NCI-H1417 (cell line): ENCODE measurements at regions not wholly inside any gene's neighbourhood (a gene's known extent, or its start where the extent isn't known, plus 50 kb on each side); places are given as distances from the start of the nearest gene placed in this dataset.
A peak's percentile ranks its signal among the peaks of the same experiment; 100 is the strongest.
"Not testable (repeated sequence)": the region's sequence is repeated elsewhere in the genome, so short reads cannot be mapped to it uniquely, and the experiment has no call there.

ENCODE experiments used
- DNase-seq, 3 experiments: peaks; one replicate each; lab custom pipeline; 2025; lab: John Stamatoyannopoulos, UW

- no peak for DNase-seq
Observed at GRCh38 chr5:103915081-103915480, 352.5 kb upstream of the NUDT12 start.

GRCh38 chr5:103910786-103911185, 348.2 kb upstream of the NUDT12 start:
- DNase-seq = no peak

- DNase-seq = no peak
Observed at GRCh38 chr5:103910011-103910410, 347.4 kb upstream of the NUDT12 start.

GRCh38 chr5:103909391-103909790, 346.8 kb upstream of the NUDT12 start:
- no peak for DNase-seq

- peak in 1 of 3 experiments; percentile 80 for DNase-seq
Observed at GRCh38 chr5:103908336-103909080, 345.9 kb upstream of the NUDT12 start.

- DNase-seq = no peak
Observed at GRCh38 chr5:103907001-103907400, 344.4 kb upstream of the NUDT12 start.

GRCh38 chr5:103904651-103905050, 342.1 kb upstream of the NUDT12 start:
- no peak for DNase-seq

GRCh38 chr5:103902893-103903292, 340.3 kb upstream of the NUDT12 start:
- DNase-seq = no peak

GRCh38 chr5:103901885-103902284, 339.3 kb upstream of the NUDT12 start:
- DNase-seq = no peak

GRCh38 chr5:103896593-103896992, 334.0 kb upstream of the NUDT12 start:
- DNase-seq = peak in 2 of 3 experiments; percentile 56 to 88

GRCh38 chr5:103895738-103896137, 333.1 kb upstream of the NUDT12 start:
- no peak for DNase-seq

- peak in 2 of 3 experiments; percentile 12 to 54 for DNase-seq
Observed at GRCh38 chr5:103894882-103895281, 332.3 kb upstream of the NUDT12 start.

- DNase-seq = no peak
Observed at GRCh38 chr5:103891151-103891550, 328.6 kb upstream of the NUDT12 start.

GRCh38 chr5:103890313-103890712, 327.7 kb upstream of the NUDT12 start:
- DNase-seq = no peak

GRCh38 chr5:103889500-103890209, 327.1 kb upstream of the NUDT12 start:
- no peak for DNase-seq

GRCh38 chr5:103886826-103887225, 324.2 kb upstream of the NUDT12 start:
- no peak for DNase-seq

- DNase-seq = no peak
Observed at GRCh38 chr5:103883143-103883542, 320.6 kb upstream of the NUDT12 start.

- DNase-seq = no peak
Observed at GRCh38 chr5:103881560-103881959, 319.0 kb upstream of the NUDT12 start.

- no peak for DNase-seq
Observed at GRCh38 chr5:103867857-103868598, 305.4 kb upstream of the NUDT12 start.

- DNase-seq = no peak
Observed at GRCh38 chr5:103866169-103866568, 303.6 kb upstream of the NUDT12 start.

GRCh38 chr5:103862398-103862797, 299.8 kb upstream of the NUDT12 start:
- no peak for DNase-seq

GRCh38 chr5:103860327-103860726, 297.7 kb upstream of the NUDT12 start:
- no peak for DNase-seq

- DNase-seq = not testable (repeated sequence)
Observed at GRCh38 chr5:103858367-103858766, 295.8 kb upstream of the NUDT12 start.
